ENCODE measurements at regions not wholly inside any gene's neighbourhood (a gene's known extent, or its start where the extent isn't known, plus 50 kb on each side); places are given as distances from the start of the nearest gene placed in this dataset. TPM values are rescaled to one million over a fixed set of nuclear protein-coding genes. Genes with fewer than 3 reads are reported as not detected.

Small RNA genes lying in the stretch of these regions (microRNA-seq; reads per million reads assigned to microRNA genes)
- gene MIR3977 (ENCODE audit: borderline microRNAs expressed), result not detected
